IMR-90 (cell line): ENCODE measurements at regions not wholly inside any gene's neighbourhood (a gene's known extent, or its start where the extent isn't known, plus 50 kb on each side); places are given as distances from the start of the nearest gene placed in this dataset.

Experiments used
- ATAC-seq: fragments of 200-7000 bp; cut with Tn5 transposase; 2 replicates; pipeline ENCODE4 v1.9.1; 2020; ENCODE audit warnings: low read depth, mild to moderate bottlenecking, moderate library complexity
- BruUV-seq: library from RNA; stranded (reverse); fragments of 400-500 nt; replicated peaks from 2 replicates; lab custom pipeline; 2021; lab: Mats Ljungman, UMichigan
- CTCF ChIA-PET: fragments of 300-600 bp; formaldehyde crosslinking; extraction: SDS; loops from one replicate; lab custom pipeline; 2021; ENCODE audit warnings: antibody characterized with exemption; lab: Yijun Ruan, JAX
- POLR2A ChIA-PET: fragments of 300-600 bp; sonication (Branson Sonifier 250); formaldehyde crosslinking; loops from one replicate; lab custom pipeline; 2022; ENCODE audit warnings: antibody characterized with exemption; ENCODE audit not compliant: unreplicated experiment; lab: Charles Lee
- DNase-seq: peaks from one replicate; pipeline ENCODE4 v3.0.0; 2013
- H2AFZ ChIP-seq: replicated peaks from 2 replicates; pipeline ENCODE3; 2013; ENCODE audit warnings: low read length, mild to moderate bottlenecking; ENCODE audit not compliant: poor library complexity
- H2AK5ac ChIP-seq: 2 replicates; pipeline ENCODE4 v1.6.1; 2013; ENCODE audit warnings: low read depth, low read length, inconsistent platforms
- H2AK9ac ChIP-seq: replicated peaks from 2 replicates; pipeline ENCODE3; 2013; ENCODE audit warnings: mild to moderate bottlenecking, low read depth, low read length, moderate library complexity; ENCODE audit not compliant: poor library complexity
- H2BK120ac ChIP-seq: 2 replicates; pipeline ENCODE4 v1.6.1; 2013; ENCODE audit warnings: low read depth, low read length, inconsistent platforms
- H2BK15ac ChIP-seq: 3 replicates; pipeline ENCODE4 v1.6.1; 2013; ENCODE audit warnings: low read depth, low read length, inconsistent platforms
- H2BK20ac ChIP-seq: 2 replicates; pipeline ENCODE4 v1.6.1; 2013; ENCODE audit warnings: low read depth, mild to moderate bottlenecking, inconsistent platforms, low read length, moderate library complexity
- H2BK5ac ChIP-seq: 2 replicates; pipeline ENCODE4 v1.6.1; 2013; ENCODE audit warnings: mild to moderate bottlenecking, low read depth, low read length, inconsistent platforms; ENCODE audit not compliant: poor library complexity, severe bottlenecking
- H3K14ac ChIP-seq: replicated peaks from 2 replicates; pipeline ENCODE4 v1.6.1; 2013; ENCODE audit warnings: low read depth, low read length, inconsistent platforms
- H3K18ac ChIP-seq: 2 replicates; pipeline ENCODE4 v1.6.1; 2013; ENCODE audit warnings: low read depth, low read length, control low read depth
- H3K23ac ChIP-seq: 2 replicates; pipeline ENCODE4 v1.6.1; 2013; ENCODE audit warnings: low read depth, low read length, inconsistent platforms
- H3K27ac ChIP-seq: 2 replicates; pipeline ENCODE4 v1.5.1; 2013; ENCODE audit warnings: mild to moderate bottlenecking, control low read depth, low read length; ENCODE audit not compliant: insufficient read depth
- H3K27me3 ChIP-seq: 2 replicates; pipeline ENCODE4 v1.6.1; 2013; ENCODE audit warnings: low read length; ENCODE audit not compliant: control insufficient read depth, insufficient read depth
- H3K36me3 ChIP-seq: 2 replicates; pipeline ENCODE4 v1.6.1; 2013; ENCODE audit warnings: low read length, mixed read lengths; ENCODE audit not compliant: control insufficient read depth, insufficient read depth
- H3K4ac ChIP-seq: 2 replicates; pipeline ENCODE4 v1.6.1; 2013; ENCODE audit warnings: low read depth, low read length, inconsistent platforms
- H3K4me1 ChIP-seq: 2 replicates; pipeline ENCODE4 v1.6.1; 2013; ENCODE audit warnings: low read length, mixed read lengths; ENCODE audit not compliant: control insufficient read depth, insufficient read depth
- H3K4me2 ChIP-seq: 2 replicates; pipeline ENCODE4 v1.6.1; 2013; ENCODE audit warnings: low read depth, mild to moderate bottlenecking, control low read depth, low read length, moderate library complexity
- H3K4me3 ChIP-seq: 2 replicates; pipeline ENCODE4 v1.5.1; 2013; ENCODE audit warnings: low read depth, mild to moderate bottlenecking, control low read depth, low read length, moderate library complexity; ENCODE audit not compliant: insufficient read depth
- H3K56ac ChIP-seq: 2 replicates; pipeline ENCODE4 v1.6.1; 2013; ENCODE audit warnings: low read length, inconsistent platforms; ENCODE audit not compliant: insufficient read depth; ENCODE audit errors: extremely low read depth
- H3K79me1 ChIP-seq, 2 experiments: 2 replicates each; pipeline ENCODE4 v1.6.1; 2013; ENCODE audit warnings: low read length in 2 of 2, inconsistent platforms in 1 of 2, low read depth in 1 of 2
- H3K9ac ChIP-seq: 2 replicates; pipeline ENCODE4 v1.6.1; 2013; ENCODE audit warnings: low read depth, low read length, control low read depth
- H3K9me1 ChIP-seq: 2 replicates; pipeline ENCODE4 v1.6.1; 2013; ENCODE audit warnings: low read length, inconsistent platforms; ENCODE audit not compliant: insufficient read depth
- H3K9me3 ChIP-seq: 2 replicates; pipeline ENCODE4 v1.6.1; 2013; ENCODE audit warnings: low read length; ENCODE audit not compliant: control insufficient read depth, insufficient read depth
- H4K20me1 ChIP-seq: 2 replicates; pipeline ENCODE4 v1.6.1; 2013; ENCODE audit warnings: low read length, inconsistent platforms; ENCODE audit not compliant: insufficient read depth
- H4K5ac ChIP-seq: 2 replicates; pipeline ENCODE4 v1.6.1; 2013; ENCODE audit warnings: mild to moderate bottlenecking, low read depth, low read length, control low read depth
- H4K8ac ChIP-seq, 2 experiments: 2 replicates each; pipeline ENCODE4 v1.6.1; 2013; ENCODE audit warnings: low read depth in 2 of 2, low read length in 2 of 2, control low read depth in 1 of 2, inconsistent platforms in 1 of 2
- H4K91ac ChIP-seq: 2 replicates; pipeline ENCODE4 v1.6.1; 2013; ENCODE audit warnings: low read depth, low read length, inconsistent platforms; ENCODE audit not compliant: insufficient read depth
- BHLHE40 ChIP-seq: fragments of 150-350 bp; IDR thresholded peaks from 2 replicates; pipeline ENCODE4 v1.6.1; 2016; ENCODE audit warnings: mild to moderate bottlenecking, low read depth, low read length
- CHD1 ChIP-seq: IDR thresholded peaks from 2 replicates; pipeline ENCODE4 v1.6.1; 2012; ENCODE audit warnings: low read depth, low read length, improper control_type of control experiment
- CTCF ChIP-seq: conservative IDR thresholded peaks from 2 replicates; pipeline ENCODE4 v1.5.1; 2012; ENCODE audit warnings: mild to moderate bottlenecking, low read depth, low read length, improper control_type of control experiment
- ELK1 ChIP-seq: fragments of 150-350 bp; IDR thresholded peaks from 2 replicates; pipeline ENCODE4 v1.6.1; 2016; ENCODE audit warnings: low read depth, mild to moderate bottlenecking, low read length, moderate library complexity, borderline replicate concordance
- FOS ChIP-seq: fragments of 150-350 bp; IDR thresholded peaks from 2 replicates; pipeline ENCODE4 v1.6.1; 2016; ENCODE audit warnings: low read depth, low read length
- MAFK ChIP-seq: IDR thresholded peaks from 2 replicates; pipeline ENCODE4 v1.6.1; 2012; ENCODE audit warnings: low read depth, low read length, improper control_type of control experiment
- MAZ ChIP-seq: IDR thresholded peaks from 2 replicates; pipeline ENCODE4 v1.6.1; 2012; ENCODE audit warnings: low read depth, mild to moderate bottlenecking, low read length, improper control_type of control experiment, moderate library complexity, borderline replicate concordance
- NFE2L2 ChIP-seq: fragments of 150-350 bp; IDR thresholded peaks from 2 replicates; pipeline ENCODE4 v1.6.1; 2016; ENCODE audit warnings: low read depth, mild to moderate bottlenecking, low read length
- POLR2A ChIP-seq: IDR thresholded peaks from 2 replicates; pipeline ENCODE4 v1.6.1; 2012; ENCODE audit warnings: mild to moderate bottlenecking, low read depth, low read length
- SMC3 ChIP-seq: fragments of 150-350 bp; IDR thresholded peaks from 2 replicates; pipeline ENCODE4 v1.6.1; 2016; ENCODE audit warnings: low read depth, mild to moderate bottlenecking, antibody characterized with exemption, low read length, moderate library complexity
- USF2 ChIP-seq: fragments of 150-350 bp; IDR thresholded peaks from 2 replicates; pipeline ENCODE4 v1.6.1; 2017; ENCODE audit warnings: mild to moderate bottlenecking, antibody characterized with exemption, low read length, low read depth
- WGBS, 2 experiments: methylation state at CpG; one replicate each; pipeline versions ENCODE4 v1.1.5 to v1.1.7; 2013; ENCODE audit warnings: missing lambda C conversion rate in 2 of 2; ENCODE audit not compliant: insufficient read length in 1 of 2; ENCODE audit errors: extremely low coverage in 2 of 2; 5-methylcytosine and 5-hydroxymethylcytosine counted together
- dilution Hi-C: fragments of 300-500 bp; cut with HindIII; formaldehyde crosslinking; loops from one replicate; pipeline ENCODE4 v1.14.3; 2018; ENCODE audit warnings: low sequenced_read_pairs; ENCODE audit not compliant: unreplicated experiment
- in situ Hi-C: fragments of 300-500 bp; cut with MboI; formaldehyde crosslinking; loops from 3 replicates; pipeline ENCODE4 v1.14.3; 2019; ENCODE audit warnings: low sequenced_read_pairs, inconsistent platforms, mixed read lengths
- intact Hi-C: fragments of 100-400 bp; cut with micrococcal nuclease; formaldehyde crosslinking; loops from 2 replicates; pipeline ENCODE4 v1.10.0; 2022

- no peaks in the 10 kb centered on the region for H3K9me1 ChIP-seq
- no peaks in the 10 kb centered on the region for H3K27me3 ChIP-seq
- H2BK15ac ChIP-seq, result no peak overlapping the region
- H3K27ac ChIP-seq, result no peak overlapping the region
- intact Hi-C loops (no loop called here), in situ Hi-C loops (no loop called here), dilution Hi-C loops (no loop called here)
- H2AFZ ChIP-seq, result no peak overlapping the region
- H2BK120ac ChIP-seq, result no peak overlapping the region
- H3K9me3 ChIP-seq, result no peaks in the 10 kb centered on the region
- H4K5ac ChIP-seq, result no peak overlapping the region
- no peak overlapping the region for H4K8ac ChIP-seq
- no peak overlapping the region for H3K18ac ChIP-seq
- H2BK5ac ChIP-seq, result no peak overlapping the region
- H3K9ac ChIP-seq, result no peak overlapping the region
- no peak overlapping the region for H3K14ac ChIP-seq
- no peak overlapping the region for H3K56ac ChIP-seq
- no peak overlapping the region for H3K4me3 ChIP-seq
- CTCF ChIA-PET, result no interaction called here
- no peak for DNase-seq
- no peak overlapping the region for H3K4ac ChIP-seq
- H4K20me1 ChIP-seq, result no peaks in the 10 kb centered on the region
- H2BK20ac ChIP-seq, result no peak overlapping the region
- H4K91ac ChIP-seq, result no peak overlapping the region
- no peaks in the 10 kb centered on the region for H3K4me1 ChIP-seq
- BruUV-seq, result no TSS peak
- no peak overlapping the region for H3K4me2 ChIP-seq
- WGBS, 2 experiments, result no CpG with 5 or more reads among the region's 1 CpG
- no peaks in the 10 kb centered on the region for H3K79me1 ChIP-seq
- POLR2A ChIA-PET, result no interaction called here
- no peak overlapping the region for H2AK5ac ChIP-seq
- TF ChIP-seq CTCF, result no peak
- no peak for TF ChIP-seq USF2
- no peak for TF ChIP-seq CHD1
- no peak for TF ChIP-seq POLR2A
- TF ChIP-seq SMC3, result no peak
- no peak for TF ChIP-seq FOS
- no peak for TF ChIP-seq MAFK
- TF ChIP-seq ELK1, result no peak
- TF ChIP-seq MAZ, result no peak
- no peak for TF ChIP-seq NFE2L2
- TF ChIP-seq BHLHE40, result no peak
- no peak overlapping the region for H3K23ac ChIP-seq
- H2AK9ac ChIP-seq, result no peak overlapping the region
- no peak for ATAC-seq
- no peaks in the 10 kb centered on the region for H3K36me3 ChIP-seq
These were observed 475.5 kb downstream of the TSHZ3 start for GRCh38 chr19:30873691-30874090.
